Hepatic stellate cell (primary cell): ENCODE measurements at regions not wholly inside any gene's neighbourhood (a gene's known extent, or its start where the extent isn't known, plus 50 kb on each side); places are given as distances from the start of the nearest gene placed in this dataset.
"Not testable (repeated sequence)": the region's sequence is repeated elsewhere in the genome, so short reads cannot be mapped to it uniquely, and the experiment has no call there.

Experiments used
- DNase-seq: peaks from one replicate; pipeline ENCODE4 v3.0.0; 2011; ENCODE audit warnings: low spot score

DNA sequence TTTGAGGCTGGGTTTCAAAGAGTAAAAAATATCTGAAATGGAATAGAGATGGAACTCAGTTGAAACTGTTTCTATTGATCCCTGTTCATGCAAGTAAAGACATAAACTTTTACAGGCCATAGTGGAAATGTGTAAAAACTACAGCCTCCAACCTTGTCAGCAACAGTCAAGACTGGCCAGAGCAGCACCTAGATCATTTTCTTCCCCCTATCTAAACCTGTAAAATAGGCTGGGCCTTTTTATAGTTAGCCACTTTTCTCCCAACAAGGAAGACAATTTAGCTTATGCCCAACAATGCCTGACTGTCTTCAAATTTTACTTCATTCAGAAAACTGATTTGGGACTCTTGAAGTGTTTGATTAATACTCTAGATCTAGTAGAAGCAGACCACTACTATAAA lies 91.5 kb upstream of the CMC1 start:
- DNase-seq: no peak

GRCh38 chr3:28150465-28151206 lies 90.8 kb upstream of the CMC1 start:
- no peak for DNase-seq

DNA sequence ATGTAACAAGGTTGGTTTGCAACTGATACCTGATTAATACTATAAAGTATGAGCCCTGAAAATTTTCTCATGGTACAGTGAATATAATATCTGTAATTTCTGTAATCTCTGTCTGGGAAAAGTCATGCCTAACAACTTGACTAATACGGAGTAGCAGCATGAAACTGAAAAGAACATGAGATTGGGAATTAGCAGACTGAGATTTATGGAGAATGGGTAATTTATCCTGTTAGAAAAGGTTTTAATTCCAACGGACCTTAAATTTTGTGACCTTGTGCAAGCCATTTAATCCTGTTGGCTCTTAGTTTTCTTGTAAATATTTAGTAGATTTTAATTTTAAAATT lies 90.2 kb upstream of the CMC1 start:
- no peak for DNase-seq

- no peak for DNase-seq
These were observed 89.7 kb upstream of the CMC1 start for GRCh38 chr3:28151608-28152228.

GRCh38 chr3:28155631-28156030 lies 85.8 kb upstream of the CMC1 start:
- DNase-seq: no peak

DNA sequence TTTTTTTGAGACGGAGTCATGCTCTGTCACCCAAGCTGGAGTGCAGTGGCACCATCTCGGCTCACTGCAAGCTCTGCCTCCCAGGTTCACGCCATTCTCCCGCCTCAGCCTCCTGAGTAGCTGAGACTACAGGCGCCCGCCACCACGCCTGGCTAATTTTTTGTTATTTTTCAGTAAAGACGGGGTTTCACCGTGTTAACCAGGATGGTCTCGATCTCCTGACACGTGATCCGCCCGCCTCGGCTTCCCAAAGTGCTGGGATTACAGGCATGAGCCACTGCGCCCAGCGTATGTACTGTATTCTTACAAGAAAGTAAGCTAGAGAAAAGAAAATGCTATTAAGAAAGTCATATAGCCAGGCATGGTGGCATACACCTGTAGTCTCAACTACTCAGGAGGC lies 84.8 kb upstream of the CMC1 start:
- DNase-seq: not testable (repeated sequence)

DNA sequence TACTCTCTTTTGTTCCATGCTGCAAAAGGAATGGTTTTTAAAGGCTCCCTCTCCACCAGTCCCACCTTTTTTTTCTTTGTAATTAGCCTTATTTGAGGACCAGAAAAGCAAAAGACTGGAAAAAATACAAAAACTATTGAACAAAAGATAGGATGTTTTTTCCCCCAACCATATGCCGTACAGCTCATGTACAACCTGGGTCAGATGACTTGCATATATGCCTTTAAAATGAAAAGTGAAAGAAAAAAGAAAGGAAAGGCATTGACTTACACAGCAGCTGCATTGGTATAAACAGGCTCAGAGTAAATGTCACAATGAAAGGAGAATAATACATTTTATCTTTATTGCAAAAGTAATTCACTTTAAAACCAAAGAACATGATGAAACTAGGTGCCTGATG lies 69.5 kb upstream of the CMC1 start:
- DNase-seq: no peak

GRCh38 chr3:28172748-28173147 lies 68.7 kb upstream of the CMC1 start:
- DNase-seq: no peak

- no peak for DNase-seq
These were observed 67.6 kb upstream of the CMC1 start for GRCh38 chr3:28173836-28174235.

GRCh38 chr3:28186748-28187147 lies 54.7 kb upstream of the CMC1 start:
- no peak for DNase-seq

- DNase-seq: no peak
These were observed 52.7 kb upstream of the CMC1 start for GRCh38 chr3:28188686-28189085.

GRCh38 chr3:28191363-28191762 lies 50.1 kb upstream of the CMC1 start:
- no peak for DNase-seq
